Parathyroid adenoma (tissue), 2 donors: ENCODE measurements at regions not wholly inside any gene's neighbourhood (a gene's known extent, or its start where the extent isn't known, plus 50 kb on each side); places are given as distances from the start of the nearest gene placed in this dataset.

Experiments used
- H2AFZ ChIP-seq: fragments of 300-600 bp; sonication (generic); one replicate; pipeline ENCODE4 v1.7.0; 2017; ENCODE audit warnings: antibody characterized with exemption, mild to moderate bottlenecking
- H3K27ac ChIP-seq: fragments of 300-600 bp; sonication (generic); one replicate; pipeline ENCODE4 v1.7.0; 2017
- H3K27me3 ChIP-seq: fragments of 300-600 bp; sonication (generic); one replicate; pipeline ENCODE4 v1.7.0; 2017; ENCODE audit warnings: low read length; ENCODE audit not compliant: control insufficient read depth, insufficient read depth
- H3K36me3 ChIP-seq: fragments of 300-600 bp; sonication (generic); one replicate; pipeline ENCODE4 v1.7.0; 2017; ENCODE audit warnings: low read length; ENCODE audit not compliant: control insufficient read depth, insufficient read depth
- H3K4me1 ChIP-seq: fragments of 300-600 bp; sonication (generic); one replicate; pipeline ENCODE4 v1.7.0; 2017; ENCODE audit warnings: control low read depth
- H3K4me2 ChIP-seq: fragments of 300-600 bp; sonication (generic); one replicate; pipeline ENCODE4 v1.7.0; 2017; ENCODE audit warnings: low read length
- H3K4me3 ChIP-seq: fragments of 300-600 bp; sonication (generic); one replicate; pipeline ENCODE4 v1.7.0; 2017; ENCODE audit warnings: low read depth, low read length
- H3K79me2 ChIP-seq: fragments of 300-600 bp; sonication (generic); one replicate; pipeline ENCODE4 v1.7.0; 2017; ENCODE audit warnings: control low read depth
- H3K9ac ChIP-seq: fragments of 300-600 bp; sonication (generic); one replicate; pipeline ENCODE4 v1.7.0; 2017; ENCODE audit warnings: mild to moderate bottlenecking
- H3K9me3 ChIP-seq: fragments of 300-600 bp; sonication (generic); one replicate; pipeline ENCODE4 v1.7.0; 2017; ENCODE audit warnings: low read length; ENCODE audit not compliant: control insufficient read depth
- TF ChIP-seq, protein P1 (sequence below): fragments of 300-600 bp; sonication (generic); IDR thresholded peaks from one replicate; pipeline ENCODE4 v1.7.0; 2017; ENCODE audit warnings: antibody characterized with exemption, mild to moderate bottlenecking
- donor health status: primary hyperparathyroidism.

- H3K36me3 ChIP-seq: no peaks in the 10 kb centered on the region
- H2AFZ ChIP-seq: no peak overlapping the region
- H3K27me3 ChIP-seq: no peaks in the 10 kb centered on the region
- TF ChIP-seq, protein P1, sequence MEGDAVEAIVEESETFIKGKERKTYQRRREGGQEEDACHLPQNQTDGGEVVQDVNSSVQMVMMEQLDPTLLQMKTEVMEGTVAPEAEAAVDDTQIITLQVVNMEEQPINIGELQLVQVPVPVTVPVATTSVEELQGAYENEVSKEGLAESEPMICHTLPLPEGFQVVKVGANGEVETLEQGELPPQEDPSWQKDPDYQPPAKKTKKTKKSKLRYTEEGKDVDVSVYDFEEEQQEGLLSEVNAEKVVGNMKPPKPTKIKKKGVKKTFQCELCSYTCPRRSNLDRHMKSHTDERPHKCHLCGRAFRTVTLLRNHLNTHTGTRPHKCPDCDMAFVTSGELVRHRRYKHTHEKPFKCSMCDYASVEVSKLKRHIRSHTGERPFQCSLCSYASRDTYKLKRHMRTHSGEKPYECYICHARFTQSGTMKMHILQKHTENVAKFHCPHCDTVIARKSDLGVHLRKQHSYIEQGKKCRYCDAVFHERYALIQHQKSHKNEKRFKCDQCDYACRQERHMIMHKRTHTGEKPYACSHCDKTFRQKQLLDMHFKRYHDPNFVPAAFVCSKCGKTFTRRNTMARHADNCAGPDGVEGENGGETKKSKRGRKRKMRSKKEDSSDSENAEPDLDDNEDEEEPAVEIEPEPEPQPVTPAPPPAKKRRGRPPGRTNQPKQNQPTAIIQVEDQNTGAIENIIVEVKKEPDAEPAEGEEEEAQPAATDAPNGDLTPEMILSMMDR: no peak
- H3K4me1 ChIP-seq: no peaks in the 10 kb centered on the region
- no peak overlapping the region for H3K4me3 ChIP-seq
- no peaks in the 10 kb centered on the region for H3K79me2 ChIP-seq
- H3K4me2 ChIP-seq: no peak overlapping the region
- no peak overlapping the region for H3K27ac ChIP-seq
- no peaks in the 10 kb centered on the region for H3K9me3 ChIP-seq
- H3K9ac ChIP-seq: no peak overlapping the region
These were observed 167.0 kb downstream of the TSEN15 start for GRCh38 chr1:184218458-184219075.

- Histone ChIP-seq H3K9ac (no peak overlapping the region), H3K27ac (no peak overlapping the region), H3K27me3 (no peaks in the 10 kb centered on the region), H2AFZ (no peak overlapping the region), H3K4me2 (no peak overlapping the region), H3K4me3 (no peak overlapping the region), H3K79me2 (no peaks in the 10 kb centered on the region), H3K9me3 (no peaks in the 10 kb centered on the region), H3K4me1 (no peaks in the 10 kb centered on the region), H3K36me3 (no peaks in the 10 kb centered on the region)
- TF ChIP-seq, protein P1: no peak
These were observed 167.4 kb upstream of the C1orf21 start for GRCh38 chr1:184219414-184219813.

- Histone ChIP-seq H3K27ac (no peak overlapping the region), H3K79me2 (no peaks in the 10 kb centered on the region)
- TF ChIP-seq, protein P1: no peak
These were observed 166.9 kb upstream of the C1orf21 start for GRCh38 chr1:184219883-184220282.

GRCh38 chr1:184221087-184221486 lies 165.7 kb upstream of the C1orf21 start:
- Histone ChIP-seq H3K36me3 (no peaks in the 10 kb centered on the region), H3K27ac (no peak overlapping the region), H3K4me3 (no peak overlapping the region), H3K79me2 (no peaks in the 10 kb centered on the region), H2AFZ (no peak overlapping the region), H3K27me3 (no peaks in the 10 kb centered on the region), H3K9me3 (no peaks in the 10 kb centered on the region), H3K9ac (no peak overlapping the region), H3K4me2 (no peak overlapping the region), H3K4me1 (no peaks in the 10 kb centered on the region)
- TF ChIP-seq, protein P1: no peak

More at GRCh38 chr1:184219883-184220282, 166.9 kb upstream of the C1orf21 start:
- Histone ChIP-seq H3K4me1 (no peaks in the 10 kb centered on the region), H3K9me3 (no peaks in the 10 kb centered on the region), H3K4me3 (no peak overlapping the region), H3K36me3 (no peaks in the 10 kb centered on the region), H3K4me2 (no peak overlapping the region), H3K9ac (no peak overlapping the region), H3K27me3 (no peaks in the 10 kb centered on the region), H2AFZ (no peak overlapping the region)

DNA sequence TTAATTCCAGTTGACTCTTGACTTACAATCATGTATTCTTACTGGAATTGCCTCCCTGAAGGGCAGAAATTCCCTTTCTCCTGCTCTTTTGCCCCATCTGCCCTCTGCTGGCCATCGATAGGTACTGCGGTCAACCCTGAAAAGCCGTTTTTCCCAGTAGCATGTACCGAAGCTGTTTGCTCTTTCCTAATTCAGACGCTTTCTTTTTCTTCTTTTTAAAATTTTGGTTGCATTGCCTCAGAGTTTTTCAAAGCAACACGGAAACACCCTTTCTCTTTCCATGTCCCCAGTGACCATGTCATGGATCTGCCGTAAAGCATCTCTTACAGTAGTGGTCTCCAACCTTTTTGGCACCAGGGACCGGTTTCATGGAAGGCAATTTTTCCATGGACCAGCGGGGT lies 164.2 kb upstream of the C1orf21 start:
- Histone ChIP-seq H3K9ac (no peak overlapping the region), H2AFZ (peak overlapping the region; percentile 70), H3K79me2 (no peaks in the 10 kb centered on the region), H3K27me3 (no peaks in the 10 kb centered on the region), H3K27ac (no peak overlapping the region), H3K4me3 (no peak overlapping the region), H3K9me3 (no peaks in the 10 kb centered on the region), H3K4me1 (no peaks in the 10 kb centered on the region), H3K36me3 (no peaks in the 10 kb centered on the region), H3K4me2 (peak overlapping the region; percentile 50)
- TF ChIP-seq, protein P1: peak; percentile 79
